ENCODE measurements at regions not wholly inside any gene's neighbourhood (a gene's known extent, or its start where the extent isn't known, plus 50 kb on each side); places are given as distances from the start of the nearest gene placed in this dataset.

DNA sequence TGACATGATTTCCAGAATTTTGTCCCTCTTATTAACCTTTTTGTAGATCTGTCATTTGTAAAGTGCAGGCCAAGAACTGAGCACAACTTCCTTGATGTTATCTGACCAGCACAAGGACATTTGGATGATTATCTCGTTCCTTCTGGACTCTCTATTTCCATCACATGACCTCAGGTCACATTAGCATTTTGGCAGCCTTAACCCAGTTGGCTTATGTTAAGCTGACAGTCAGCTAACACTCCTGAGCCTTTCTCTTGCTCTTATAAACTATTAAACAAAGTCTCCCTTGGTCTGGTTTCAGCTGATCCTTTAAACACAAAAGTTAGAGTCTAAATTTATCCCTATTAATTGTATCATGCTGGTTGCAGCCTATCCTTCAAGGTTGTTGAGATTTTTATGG, 167.2 kb upstream of the RBBP8 start:
- TF ChIP-seq, protein P1, sequence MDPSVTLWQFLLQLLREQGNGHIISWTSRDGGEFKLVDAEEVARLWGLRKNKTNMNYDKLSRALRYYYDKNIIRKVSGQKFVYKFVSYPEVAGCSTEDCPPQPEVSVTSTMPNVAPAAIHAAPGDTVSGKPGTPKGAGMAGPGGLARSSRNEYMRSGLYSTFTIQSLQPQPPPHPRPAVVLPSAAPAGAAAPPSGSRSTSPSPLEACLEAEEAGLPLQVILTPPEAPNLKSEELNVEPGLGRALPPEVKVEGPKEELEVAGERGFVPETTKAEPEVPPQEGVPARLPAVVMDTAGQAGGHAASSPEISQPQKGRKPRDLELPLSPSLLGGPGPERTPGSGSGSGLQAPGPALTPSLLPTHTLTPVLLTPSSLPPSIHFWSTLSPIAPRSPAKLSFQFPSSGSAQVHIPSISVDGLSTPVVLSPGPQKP (IDR thresholded peaks at IDR 0.05; ENCODE audit: low read depth, low read length) = no peak
- TF ChIP-seq HOXB13 (CRISPR knock-in tag; IDR thresholded peaks at IDR 0.05; ENCODE audit: low read depth) = no peak
- no peak for TF ChIP-seq CHD4 (IDR thresholded peaks at IDR 0.05; ENCODE audit: borderline replicate concordance)
- TF ChIP-seq, protein P2, sequence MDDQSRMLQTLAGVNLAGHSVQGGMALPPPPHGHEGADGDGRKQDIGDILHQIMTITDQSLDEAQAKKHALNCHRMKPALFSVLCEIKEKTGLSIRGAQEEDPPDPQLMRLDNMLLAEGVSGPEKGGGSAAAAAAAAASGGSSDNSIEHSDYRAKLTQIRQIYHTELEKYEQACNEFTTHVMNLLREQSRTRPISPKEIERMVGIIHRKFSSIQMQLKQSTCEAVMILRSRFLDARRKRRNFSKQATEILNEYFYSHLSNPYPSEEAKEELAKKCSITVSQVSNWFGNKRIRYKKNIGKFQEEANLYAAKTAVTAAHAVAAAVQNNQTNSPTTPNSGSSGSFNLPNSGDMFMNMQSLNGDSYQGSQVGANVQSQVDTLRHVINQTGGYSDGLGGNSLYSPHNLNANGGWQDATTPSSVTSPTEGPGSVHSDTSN (IDR thresholded peaks at IDR 0.05) = no peak
- TF ChIP-seq ESRRA (IDR thresholded peaks at IDR 0.05; ENCODE audit: borderline replicate concordance, low read length) = no peak
- TF ChIP-seq RNF2 (IDR thresholded peaks at IDR 0.05; ENCODE audit: borderline replicate concordance, low read depth) = no peak
- POLR2A ChIA-PET = no interaction called here
- no peaks in the 10 kb centered on the region for H3K4me1 ChIP-seq
- H3K4me2 ChIP-seq = no peak overlapping the region
- DNase-seq (ENCODE audit: low read depth in 1 of 2, low spot score in 1 of 2) = no peak
- no peak for FAIRE-seq
- peaks cover 4% of the 10 kb centered on the region; the same call in 1 of the 3 replicates for H3K9me3 ChIP-seq
- H3K27ac ChIP-seq = no peak overlapping the region
- H3K4me3 ChIP-seq = no peak overlapping the region
- CTCF ChIA-PET = interaction anchor here (1.1 kb wide), 1 partner anchor 12 kb away, joined by 3 read pairs; no protein-coding TSS in a partner anchor
- no peak for ATAC-seq
- WGBS (ENCODE audit: missing lambda C conversion rate) = 6% methylated on average over 1 of the region's 1 CpG

DNA sequence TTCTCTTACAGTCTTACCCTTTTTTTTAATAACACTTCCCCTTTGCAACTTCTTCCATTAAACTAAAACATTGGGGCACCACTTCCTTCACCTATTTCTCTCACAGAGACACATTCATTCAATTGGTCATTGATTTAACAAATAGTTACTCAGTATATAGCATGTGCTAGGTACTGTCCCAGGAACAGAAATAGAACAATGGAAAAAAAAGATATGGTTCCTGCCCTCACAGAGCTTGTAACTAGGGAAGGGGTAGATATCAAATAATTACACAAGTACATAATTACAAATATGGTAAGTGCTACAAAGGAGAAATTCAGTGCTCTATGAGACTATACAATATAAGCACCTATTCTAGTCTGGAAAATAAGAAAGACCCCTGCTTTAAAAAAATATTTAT, 165.5 kb upstream of the RBBP8 start:
- no peak overlapping the region for H3K4me3 ChIP-seq
- ATAC-seq (no peak), FAIRE-seq (no peak), DNase-seq (ENCODE audit: low read depth in 1 of 2, low spot score in 1 of 2) (no peak)
- peaks cover 8% of the 10 kb centered on the region; the same call in 1 of the 3 replicates for H3K9me3 ChIP-seq
- TF ChIP-seq MAZ (IDR thresholded peaks at IDR 0.05; ENCODE audit: borderline replicate concordance, low read depth, low read length) (no peak), NPAS2 (CRISPR knock-in tag; IDR thresholded peaks at IDR 0.05; ENCODE audit: borderline replicate concordance) (no peak), ESRRA (IDR thresholded peaks at IDR 0.05; ENCODE audit: borderline replicate concordance, low read length) (no peak)
- H3K4me1 ChIP-seq = no peaks in the 10 kb centered on the region
- no peak overlapping the region for H3K27ac ChIP-seq
- no peak overlapping the region for H3K4me2 ChIP-seq
- ChIA-PET CTCF (no interaction called here), POLR2A (no interaction called here)

DNA sequence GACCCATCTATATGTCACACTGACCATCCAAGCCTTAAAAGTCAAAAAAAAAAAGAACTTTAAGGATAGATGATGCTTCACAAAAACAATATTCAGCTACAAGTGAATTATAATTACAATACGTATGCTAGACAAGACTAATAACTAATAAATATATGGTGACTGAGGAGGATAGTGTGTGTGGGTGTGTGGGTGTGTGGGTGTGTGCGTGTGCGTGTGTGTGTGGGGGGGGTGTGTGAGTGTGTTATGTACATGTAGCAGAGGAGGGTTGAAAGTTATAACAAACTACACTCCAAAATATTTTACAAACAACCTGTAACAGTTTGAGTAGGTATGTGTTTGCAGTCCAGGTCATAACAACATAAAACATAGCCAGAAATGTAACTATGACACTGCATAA, 159.2 kb upstream of the RBBP8 start:
- peaks cover 8% of the 10 kb centered on the region; the same call in 1 of the 3 replicates for H3K9me3 ChIP-seq
- WGBS (ENCODE audit: missing lambda C conversion rate) = 85% methylated on average over 3 of the region's 3 CpGs
- FAIRE-seq = no peak
- no peak overlapping the region for H3K4me2 ChIP-seq
- H3K4me1 ChIP-seq = no peaks in the 10 kb centered on the region
- POLR2A ChIA-PET = interaction anchor here (0.6 kb wide), 1 partner anchor 31 kb away, joined by 8 read pairs; no protein-coding TSS in a partner anchor
- H3K27ac ChIP-seq = no peak overlapping the region
- no peak for ATAC-seq
- no peak for DNase-seq (ENCODE audit: low read depth in 1 of 2, low spot score in 1 of 2)
- H3K4me3 ChIP-seq = no peak overlapping the region
- CTCF ChIA-PET = no interaction called here
- TF ChIP-seq, protein P3, sequence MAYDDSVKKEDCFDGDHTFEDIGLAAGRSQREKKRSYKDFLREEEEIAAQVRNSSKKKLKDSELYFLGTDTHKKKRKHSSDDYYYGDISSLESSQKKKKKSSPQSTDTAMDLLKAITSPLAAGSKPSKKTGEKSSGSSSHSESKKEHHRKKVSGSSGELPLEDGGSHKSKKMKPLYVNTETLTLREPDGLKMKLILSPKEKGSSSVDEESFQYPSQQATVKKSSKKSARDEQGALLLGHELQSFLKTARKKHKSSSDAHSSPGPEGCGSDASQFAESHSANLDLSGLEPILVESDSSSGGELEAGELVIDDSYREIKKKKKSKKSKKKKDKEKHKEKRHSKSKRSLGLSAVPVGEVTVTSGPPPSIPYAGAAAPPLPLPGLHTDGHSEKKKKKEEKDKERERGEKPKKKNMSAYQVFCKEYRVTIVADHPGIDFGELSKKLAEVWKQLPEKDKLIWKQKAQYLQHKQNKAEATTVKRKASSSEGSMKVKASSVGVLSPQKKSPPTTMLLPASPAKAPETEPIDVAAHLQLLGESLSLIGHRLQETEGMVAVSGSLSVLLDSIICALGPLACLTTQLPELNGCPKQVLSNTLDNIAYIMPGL (CRISPR knock-in tag; IDR thresholded peaks at IDR 0.05; ENCODE audit: borderline replicate concordance) = no peak

DNA sequence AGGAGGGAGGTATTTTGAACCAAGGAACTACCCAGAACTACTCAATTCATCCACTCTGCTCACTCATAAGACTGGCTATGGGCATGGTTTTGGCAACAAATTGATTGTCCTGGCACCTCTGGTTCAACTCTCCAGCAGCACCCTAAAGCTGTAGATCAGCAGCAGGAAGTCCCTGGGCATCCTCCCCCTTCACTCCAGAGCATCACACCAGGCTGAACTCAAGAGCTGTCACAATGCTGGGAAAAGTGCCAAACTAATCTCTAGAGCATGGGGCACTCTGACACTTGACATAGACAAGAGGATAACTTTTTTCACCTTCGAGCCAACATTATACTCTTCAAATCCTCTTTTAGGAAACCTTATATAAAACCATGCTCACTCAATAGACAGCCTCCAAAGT, 154.1 kb upstream of the RBBP8 start:
- Histone ChIP-seq H3K4me2 (no peak overlapping the region), H3K4me3 (no peak overlapping the region), H3K4me1 (no peaks in the 10 kb centered on the region), H3K9me3 (no peaks in the 10 kb centered on the region), H3K27ac (no peak overlapping the region)
- POLR2A ChIA-PET = no interaction called here
- FAIRE-seq = no peak
- CTCF ChIA-PET = interaction anchor here (1.0 kb wide), 1 partner anchor 75 kb away, joined by 3 read pairs; no protein-coding TSS in a partner anchor
- ATAC-seq = no peak
- no peak for DNase-seq (ENCODE audit: low read depth in 1 of 2, low spot score in 1 of 2)
- 29% methylated on average over 1 of the region's 1 CpG for WGBS (ENCODE audit: missing lambda C conversion rate)
- TF ChIP-seq FOSB (CRISPR knock-in tag; IDR thresholded peaks at IDR 0.05) (no peak), SREBF2 (IDR thresholded peaks at IDR 0.05) (no peak), TFCP2L1 (CRISPR knock-in tag; IDR thresholded peaks at IDR 0.05) (no peak), MYC (IDR thresholded peaks at IDR 0.05; ENCODE audit: borderline replicate concordance, low read length) (no peak), RARB (CRISPR knock-in tag; IDR thresholded peaks at IDR 0.05) (no peak), RNF2 (IDR thresholded peaks at IDR 0.05; ENCODE audit: borderline replicate concordance, low read depth) (no peak), HOXB5 (CRISPR knock-in tag; IDR thresholded peaks at IDR 0.05) (no peak), RAD21 (conservative IDR thresholded peaks at IDR 0.05 in 1 of 2, IDR thresholded peaks at IDR 0.05 in 1 of 2) (no peak), NFE2L2 (conservative IDR thresholded peaks at IDR 0.05; ENCODE audit: low read length) (no peak), BHLHE40 (IDR thresholded peaks at IDR 0.05; ENCODE audit: low read depth, low read length) (no peak), HOXB13 (CRISPR knock-in tag; IDR thresholded peaks at IDR 0.05; ENCODE audit: low read depth) (no peak), KDM5A (IDR thresholded peaks at IDR 0.05) (no peak), EP300 (IDR thresholded peaks at IDR 0.05) (no peak), EHMT2 (IDR thresholded peaks at IDR 0.05; ENCODE audit: low read depth) (no peak)
- TF ChIP-seq, protein P2 (IDR thresholded peaks at IDR 0.05) = no peak
- TF ChIP-seq, protein P4, sequence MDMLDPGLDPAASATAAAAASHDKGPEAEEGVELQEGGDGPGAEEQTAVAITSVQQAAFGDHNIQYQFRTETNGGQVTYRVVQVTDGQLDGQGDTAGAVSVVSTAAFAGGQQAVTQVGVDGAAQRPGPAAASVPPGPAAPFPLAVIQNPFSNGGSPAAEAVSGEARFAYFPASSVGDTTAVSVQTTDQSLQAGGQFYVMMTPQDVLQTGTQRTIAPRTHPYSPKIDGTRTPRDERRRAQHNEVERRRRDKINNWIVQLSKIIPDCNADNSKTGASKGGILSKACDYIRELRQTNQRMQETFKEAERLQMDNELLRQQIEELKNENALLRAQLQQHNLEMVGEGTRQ (IDR thresholded peaks at IDR 0.05) = no peak
- TF ChIP-seq, protein P5, sequence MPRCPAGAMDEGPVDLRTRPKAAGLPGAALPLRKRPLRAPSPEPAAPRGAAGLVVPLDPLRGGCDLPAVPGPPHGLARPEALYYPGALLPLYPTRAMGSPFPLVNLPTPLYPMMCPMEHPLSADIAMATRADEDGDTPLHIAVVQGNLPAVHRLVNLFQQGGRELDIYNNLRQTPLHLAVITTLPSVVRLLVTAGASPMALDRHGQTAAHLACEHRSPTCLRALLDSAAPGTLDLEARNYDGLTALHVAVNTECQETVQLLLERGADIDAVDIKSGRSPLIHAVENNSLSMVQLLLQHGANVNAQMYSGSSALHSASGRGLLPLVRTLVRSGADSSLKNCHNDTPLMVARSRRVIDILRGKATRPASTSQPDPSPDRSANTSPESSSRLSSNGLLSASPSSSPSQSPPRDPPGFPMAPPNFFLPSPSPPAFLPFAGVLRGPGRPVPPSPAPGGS (IDR thresholded peaks at IDR 0.05) = no peak
